ENCODE measurements at regions not wholly inside any gene's neighbourhood (a gene's known extent, or its start where the extent isn't known, plus 50 kb on each side); places are given as distances from the start of the nearest gene placed in this dataset.

GRCh38 chr9:1791191-1791590 lies 224.0 kb upstream of the SMARCA2 start:
- Histone ChIP-seq H3K36me3 (ENCODE audit: control insufficient read depth, insufficient read depth, low read length) (no peaks in the 10 kb centered on the region), H3K4me1 (ENCODE audit: control insufficient read depth, extremely low read depth, insufficient read depth, low read length) (no peaks in the 10 kb centered on the region), H3K9me3 (ENCODE audit: control insufficient read depth, insufficient read depth, low read depth, low read length) (no peaks in the 10 kb centered on the region), H3K4me3 (replicated peaks in 1 of 4; ENCODE audit: control extremely low read depth in 1 of 4, insufficient read depth in 1 of 4, low read depth in 3 of 4, low read length in 4 of 4) (no peak overlapping the region), H2AFZ (ENCODE audit: low read length) (no peak overlapping the region), H3K27ac (ENCODE audit: insufficient read depth, low read length) (no peak overlapping the region), H4K20me1 (ENCODE audit: control insufficient read depth, extremely low read depth, insufficient read depth, low read length) (no peaks in the 10 kb centered on the region), H3K27me3 (ENCODE audit: control insufficient read depth, insufficient read depth, low read length) (no peaks in the 10 kb centered on the region), H3K9ac (ENCODE audit: insufficient read depth, low read length) (no peak overlapping the region), H3K79me2 (ENCODE audit: control insufficient read depth, insufficient read depth, low read length) (no peaks in the 10 kb centered on the region), H3K4me2 (ENCODE audit: extremely low read depth, insufficient read depth, low read length) (no peak overlapping the region)
- TF ChIP-seq CTCF (conservative IDR thresholded peaks at IDR 0.05 in 1 of 2, IDR thresholded peaks at IDR 0.05 in 1 of 2; ENCODE audit: low read depth in 1 of 2, low read length in 2 of 2) (no peak), EZH2 (IDR thresholded peaks at IDR 0.05; ENCODE audit: low read length, missing control alignments) (no peak)
- DNase-seq (ENCODE audit: low read depth in 2 of 2) = no peak

- no peaks in the 10 kb centered on the region for H3K27me3 ChIP-seq (ENCODE audit: control insufficient read depth, insufficient read depth, low read length)
- H3K4me3 ChIP-seq (replicated peaks in 1 of 4; ENCODE audit: control extremely low read depth in 1 of 4, insufficient read depth in 1 of 4, low read depth in 3 of 4, low read length in 4 of 4) = no peak overlapping the region
- DNase-seq (ENCODE audit: low read depth in 2 of 2) = no peak
- no peaks in the 10 kb centered on the region for H4K20me1 ChIP-seq (ENCODE audit: control insufficient read depth, extremely low read depth, insufficient read depth, low read length)
- H3K79me2 ChIP-seq (ENCODE audit: control insufficient read depth, insufficient read depth, low read length) = no peaks in the 10 kb centered on the region
- no peak overlapping the region for H3K27ac ChIP-seq (ENCODE audit: insufficient read depth, low read length)
- no peaks in the 10 kb centered on the region for H3K4me1 ChIP-seq (ENCODE audit: control insufficient read depth, extremely low read depth, insufficient read depth, low read length)
- TF ChIP-seq EZH2 (IDR thresholded peaks at IDR 0.05; ENCODE audit: low read length, missing control alignments) (no peak), CTCF (conservative IDR thresholded peaks at IDR 0.05 in 1 of 2, IDR thresholded peaks at IDR 0.05 in 1 of 2; ENCODE audit: low read depth in 1 of 2, low read length in 2 of 2) (no peak)
- H2AFZ ChIP-seq (ENCODE audit: low read length) = no peak overlapping the region
- H3K4me2 ChIP-seq (ENCODE audit: extremely low read depth, insufficient read depth, low read length) = no peak overlapping the region
- H3K36me3 ChIP-seq (ENCODE audit: control insufficient read depth, insufficient read depth, low read length) = no peaks in the 10 kb centered on the region
- H3K9ac ChIP-seq (ENCODE audit: insufficient read depth, low read length) = no peak overlapping the region
- H3K9me3 ChIP-seq (ENCODE audit: control insufficient read depth, insufficient read depth, low read depth, low read length) = no peaks in the 10 kb centered on the region
Measured at GRCh38 chr9:1794547-1795270, 220.4 kb upstream of the SMARCA2 start.

- no peaks in the 10 kb centered on the region for H3K27me3 ChIP-seq (ENCODE audit: control insufficient read depth, insufficient read depth, low read length)
- no peak overlapping the region for H2AFZ ChIP-seq (ENCODE audit: low read length)
- H3K36me3 ChIP-seq (ENCODE audit: control insufficient read depth, insufficient read depth, low read length) = no peaks in the 10 kb centered on the region
- H3K79me2 ChIP-seq (ENCODE audit: control insufficient read depth, insufficient read depth, low read length) = no peaks in the 10 kb centered on the region
- no peak for DNase-seq (ENCODE audit: low read depth in 2 of 2)
- no peak for TF ChIP-seq CTCF (conservative IDR thresholded peaks at IDR 0.05 in 1 of 2, IDR thresholded peaks at IDR 0.05 in 1 of 2; ENCODE audit: low read depth in 1 of 2, low read length in 2 of 2)
- no peak for TF ChIP-seq EZH2 (IDR thresholded peaks at IDR 0.05; ENCODE audit: low read length, missing control alignments)
- H4K20me1 ChIP-seq (ENCODE audit: control insufficient read depth, extremely low read depth, insufficient read depth, low read length) = no peaks in the 10 kb centered on the region
- no peaks in the 10 kb centered on the region for H3K4me1 ChIP-seq (ENCODE audit: control insufficient read depth, extremely low read depth, insufficient read depth, low read length)
- no peak overlapping the region for H3K9ac ChIP-seq (ENCODE audit: insufficient read depth, low read length)
- no peak overlapping the region for H3K4me2 ChIP-seq (ENCODE audit: extremely low read depth, insufficient read depth, low read length)
- H3K27ac ChIP-seq (ENCODE audit: insufficient read depth, low read length) = no peak overlapping the region
- H3K4me3 ChIP-seq (replicated peaks in 1 of 4; ENCODE audit: control extremely low read depth in 1 of 4, insufficient read depth in 1 of 4, low read depth in 3 of 4, low read length in 4 of 4) = no peak overlapping the region
- no peaks in the 10 kb centered on the region for H3K9me3 ChIP-seq (ENCODE audit: control insufficient read depth, insufficient read depth, low read depth, low read length)
Measured at GRCh38 chr9:1804128-1804865, 210.8 kb upstream of the SMARCA2 start.

Data from fibroblast of lung (primary cell).